ENCODE measurements at regions not wholly inside any gene's neighbourhood (a gene's known extent, or its start where the extent isn't known, plus 50 kb on each side); places are given as distances from the start of the nearest gene placed in this dataset.

DNA sequence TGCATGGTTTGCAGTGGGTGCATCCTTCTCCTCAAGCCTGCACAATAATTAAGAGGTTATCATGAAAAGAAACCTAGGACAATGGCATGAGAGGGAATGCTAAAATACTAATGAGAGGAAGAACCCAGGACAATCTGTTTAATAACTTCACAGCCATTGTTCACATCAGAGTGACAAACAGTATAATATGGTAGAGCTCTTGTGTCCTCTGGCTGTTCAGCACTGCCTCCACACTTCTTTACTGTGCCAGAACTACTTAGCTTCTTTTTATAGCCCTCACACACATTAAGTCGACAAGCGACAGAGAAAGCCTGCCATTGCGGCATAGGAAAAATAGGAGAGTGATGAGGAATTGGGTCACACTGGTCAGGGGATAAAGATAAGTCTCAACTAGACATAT is 65.0 kb upstream of the MEIS2 start:
- 100% methylated on average over 3 of the region's 3 CpGs for WGBS
- no peaks in the 10 kb centered on the region for H3K27me3 ChIP-seq (ENCODE audit: insufficient read depth, low read length)
- H3K4me1 ChIP-seq (ENCODE audit: insufficient read depth, low read length), result no peaks in the 10 kb centered on the region
- no peaks in the 10 kb centered on the region for H3K36me3 ChIP-seq (ENCODE audit: insufficient read depth, low read length)
- H3K9me3 ChIP-seq (ENCODE audit: insufficient read depth, low read depth, low read length), result no peaks in the 10 kb centered on the region
- H3K4me3 ChIP-seq (ENCODE audit: low read length), result no peak overlapping the region
- H3K27ac ChIP-seq (ENCODE audit: low read depth, low read length), result no peak overlapping the region
- H3K9ac ChIP-seq (ENCODE audit: low read depth, low read length), result no peak overlapping the region

DNA sequence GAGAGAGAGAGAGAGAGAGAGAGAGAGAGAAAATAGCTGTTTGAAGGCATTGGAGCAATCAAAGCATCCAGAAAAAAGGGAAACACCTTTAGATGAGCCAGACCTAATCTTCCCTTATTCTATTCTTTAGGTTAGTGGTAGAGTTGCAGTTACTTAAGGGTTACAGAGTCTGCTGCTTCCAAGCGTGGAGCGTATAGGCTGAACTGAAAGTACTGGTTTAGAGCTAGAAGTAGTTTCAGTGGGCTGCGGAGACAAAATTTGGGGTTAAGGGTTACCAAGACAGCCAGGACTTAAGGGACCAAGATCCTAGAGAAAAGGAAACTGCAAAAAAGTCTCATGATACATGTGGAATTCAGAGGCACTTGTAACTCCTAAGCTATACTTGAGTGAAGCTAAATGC is 66.1 kb upstream of the MEIS2 start:
- H3K4me1 ChIP-seq (ENCODE audit: insufficient read depth, low read length), result no peaks in the 10 kb centered on the region
- no peaks in the 10 kb centered on the region for H3K36me3 ChIP-seq (ENCODE audit: insufficient read depth, low read length)
- no peaks in the 10 kb centered on the region for H3K9me3 ChIP-seq (ENCODE audit: insufficient read depth, low read depth, low read length)
- no peak overlapping the region for H3K4me3 ChIP-seq (ENCODE audit: low read length)
- H3K27me3 ChIP-seq (ENCODE audit: insufficient read depth, low read length), result no peaks in the 10 kb centered on the region
- WGBS, result 88% methylated on average over 3 of the region's 3 CpGs
- H3K27ac ChIP-seq (ENCODE audit: low read depth, low read length), result no peak overlapping the region
- no peak overlapping the region for H3K9ac ChIP-seq (ENCODE audit: low read depth, low read length)

DNA sequence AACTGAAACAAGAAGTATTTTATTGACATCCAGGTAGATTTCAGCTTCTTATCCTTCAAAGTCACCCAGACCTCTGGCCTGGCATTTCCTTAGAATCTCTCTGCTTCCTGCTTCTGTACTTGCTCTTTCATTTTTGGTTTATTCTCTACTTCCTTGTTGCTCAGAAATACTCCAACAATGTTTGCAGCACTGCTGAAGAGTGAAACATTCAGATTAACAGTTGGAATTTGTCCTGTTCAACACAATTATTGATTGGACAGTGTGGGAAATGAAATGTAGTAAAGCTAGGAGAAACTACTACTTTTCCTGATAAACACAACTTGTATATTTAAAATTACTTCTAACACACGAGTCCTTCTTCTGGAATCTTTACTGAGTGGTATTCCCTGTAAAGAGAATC is 81.0 kb upstream of the MEIS2 start:
- Histone ChIP-seq H3K9ac (ENCODE audit: low read depth, low read length) (no peak overlapping the region), H3K4me1 (ENCODE audit: insufficient read depth, low read length) (no peaks in the 10 kb centered on the region)
- 86% methylated on average over 1 of the region's 1 CpG for WGBS

DNA sequence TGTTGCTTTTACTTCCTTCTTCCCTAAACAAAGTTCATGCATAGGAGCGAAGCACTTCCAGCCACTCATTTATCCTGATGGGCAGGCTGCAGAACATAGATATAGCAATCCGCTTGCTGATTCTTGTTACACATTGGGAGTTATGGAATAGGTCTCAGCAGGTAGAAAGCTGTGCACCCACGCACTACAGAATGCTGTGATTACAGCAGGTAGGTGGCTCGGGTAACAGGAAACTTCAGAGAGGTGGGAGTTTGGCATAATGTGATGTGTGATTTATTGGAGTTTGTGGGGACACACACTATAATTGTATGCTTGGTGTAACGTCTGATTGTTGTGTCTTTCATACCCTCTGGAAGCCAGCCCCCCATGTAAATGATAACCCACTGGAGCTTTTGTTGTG is 99.2 kb upstream of the MEIS2 start:
- Histone ChIP-seq H3K27me3 (ENCODE audit: insufficient read depth, low read length) (no peaks in the 10 kb centered on the region), H3K4me1 (ENCODE audit: insufficient read depth, low read length) (no peaks in the 10 kb centered on the region), H3K27ac (ENCODE audit: low read depth, low read length) (no peak overlapping the region), H3K4me3 (ENCODE audit: low read length) (no peak overlapping the region), H3K36me3 (ENCODE audit: insufficient read depth, low read length) (no peaks in the 10 kb centered on the region), H3K9me3 (ENCODE audit: insufficient read depth, low read depth, low read length) (no peaks in the 10 kb centered on the region), H3K9ac (ENCODE audit: low read depth, low read length) (no peak overlapping the region)
- WGBS, result 87% methylated on average over 5 of the region's 5 CpGs

More for the DNA sequence above, 81.0 kb upstream of the MEIS2 start:
- no peak overlapping the region for H3K4me3 ChIP-seq (ENCODE audit: low read length)
- no peaks in the 10 kb centered on the region for H3K36me3 ChIP-seq (ENCODE audit: insufficient read depth, low read length)
- H3K9me3 ChIP-seq (ENCODE audit: insufficient read depth, low read depth, low read length), result peaks cover 17% of the 10 kb centered on the region; the same call in 1 of the 2 replicates
- H3K27ac ChIP-seq (ENCODE audit: low read depth, low read length), result no peak overlapping the region
- no peaks in the 10 kb centered on the region for H3K27me3 ChIP-seq (ENCODE audit: insufficient read depth, low read length)

DNA sequence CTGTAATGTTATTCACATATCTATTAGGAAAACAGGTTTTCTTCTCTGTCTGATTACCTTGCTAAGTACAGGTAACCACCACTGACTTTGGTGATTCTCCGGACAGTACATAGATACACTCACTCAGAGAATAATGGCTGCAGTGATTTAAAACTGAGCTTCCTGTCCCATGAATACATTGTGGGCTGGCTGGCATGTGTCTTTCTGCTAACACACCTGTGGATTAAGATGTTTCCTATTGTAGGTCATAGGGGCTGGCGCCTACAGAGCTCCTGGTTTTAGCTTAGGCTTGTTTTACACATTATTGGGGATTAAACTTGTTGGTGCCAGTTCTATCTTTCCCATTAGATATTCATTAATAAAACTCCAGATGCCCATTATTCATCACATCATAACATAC is 102.7 kb upstream of the MEIS2 start:
- WGBS, result 98% methylated on average over 2 of the region's 2 CpGs
- Histone ChIP-seq H3K27ac (ENCODE audit: low read depth, low read length) (no peak overlapping the region), H3K9me3 (ENCODE audit: insufficient read depth, low read depth, low read length) (no peaks in the 10 kb centered on the region)

DNA sequence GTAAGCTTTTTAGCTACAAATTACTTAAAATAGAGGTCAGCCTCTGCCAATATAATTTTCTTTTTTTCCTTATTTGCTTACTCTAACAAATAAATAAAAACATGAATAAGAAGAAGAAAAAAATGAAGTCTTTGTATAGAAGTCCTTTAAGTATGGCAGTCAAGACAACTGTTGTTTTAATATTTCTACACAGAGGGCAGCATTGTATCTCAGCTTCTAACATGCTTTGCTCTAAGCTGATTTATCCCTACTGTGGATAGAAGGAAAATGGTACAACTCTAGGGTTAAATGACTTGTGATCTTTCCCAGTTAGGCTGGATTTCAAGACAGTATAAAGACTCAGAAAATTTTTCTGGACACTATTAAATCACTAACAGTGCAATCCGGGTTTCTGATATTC is 104.3 kb upstream of the MEIS2 start:
- H3K27ac ChIP-seq (ENCODE audit: low read depth, low read length), result no peak overlapping the region
- no CpG with 5 or more reads among the region's 1 CpG for WGBS

More for the DNA sequence above, 102.7 kb upstream of the MEIS2 start:
- Histone ChIP-seq H3K4me1 (ENCODE audit: insufficient read depth, low read length) (no peaks in the 10 kb centered on the region), H3K4me3 (ENCODE audit: low read length) (no peak overlapping the region), H3K9ac (ENCODE audit: low read depth, low read length) (no peak overlapping the region), H3K36me3 (ENCODE audit: insufficient read depth, low read length) (no peaks in the 10 kb centered on the region), H3K27me3 (ENCODE audit: insufficient read depth, low read length) (no peaks in the 10 kb centered on the region)

DNA sequence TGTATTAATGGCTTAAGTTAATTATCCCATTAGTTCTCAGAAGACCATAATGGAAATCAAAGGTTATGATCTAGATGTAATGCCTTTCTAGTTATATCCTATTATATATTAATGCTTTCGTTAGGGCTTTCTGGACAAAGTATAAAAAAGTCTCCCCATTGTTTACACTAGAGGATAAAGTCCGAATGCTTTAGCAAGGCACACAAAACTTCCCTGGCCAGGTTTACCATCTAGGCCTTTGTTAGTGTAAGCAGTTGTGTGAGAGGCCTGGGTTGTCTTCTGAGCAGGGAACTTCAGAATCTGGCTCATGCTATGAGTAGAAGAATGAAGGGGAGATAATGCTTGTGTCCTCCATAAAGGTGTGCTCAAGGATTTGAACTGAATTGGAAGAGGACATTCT is 106.3 kb upstream of the MEIS2 start:
- H3K4me3 ChIP-seq (ENCODE audit: low read length), result no peak overlapping the region
- no peaks in the 10 kb centered on the region for H3K9me3 ChIP-seq (ENCODE audit: insufficient read depth, low read depth, low read length)
- H3K27ac ChIP-seq (ENCODE audit: low read depth, low read length), result no peak overlapping the region
- no peak overlapping the region for H3K9ac ChIP-seq (ENCODE audit: low read depth, low read length)
- H3K4me1 ChIP-seq (ENCODE audit: insufficient read depth, low read length), result no peaks in the 10 kb centered on the region
- H3K27me3 ChIP-seq (ENCODE audit: insufficient read depth, low read length), result no peaks in the 10 kb centered on the region
- H3K36me3 ChIP-seq (ENCODE audit: insufficient read depth, low read length), result no peaks in the 10 kb centered on the region
- 88% methylated on average over 2 of the region's 2 CpGs for WGBS

More for the DNA sequence above, 104.3 kb upstream of the MEIS2 start:
- Histone ChIP-seq H3K27me3 (ENCODE audit: insufficient read depth, low read length) (no peaks in the 10 kb centered on the region), H3K4me3 (ENCODE audit: low read length) (no peak overlapping the region), H3K4me1 (ENCODE audit: insufficient read depth, low read length) (no peaks in the 10 kb centered on the region), H3K36me3 (ENCODE audit: insufficient read depth, low read length) (no peaks in the 10 kb centered on the region), H3K9me3 (ENCODE audit: insufficient read depth, low read depth, low read length) (no peaks in the 10 kb centered on the region), H3K9ac (ENCODE audit: low read depth, low read length) (no peak overlapping the region)

DNA sequence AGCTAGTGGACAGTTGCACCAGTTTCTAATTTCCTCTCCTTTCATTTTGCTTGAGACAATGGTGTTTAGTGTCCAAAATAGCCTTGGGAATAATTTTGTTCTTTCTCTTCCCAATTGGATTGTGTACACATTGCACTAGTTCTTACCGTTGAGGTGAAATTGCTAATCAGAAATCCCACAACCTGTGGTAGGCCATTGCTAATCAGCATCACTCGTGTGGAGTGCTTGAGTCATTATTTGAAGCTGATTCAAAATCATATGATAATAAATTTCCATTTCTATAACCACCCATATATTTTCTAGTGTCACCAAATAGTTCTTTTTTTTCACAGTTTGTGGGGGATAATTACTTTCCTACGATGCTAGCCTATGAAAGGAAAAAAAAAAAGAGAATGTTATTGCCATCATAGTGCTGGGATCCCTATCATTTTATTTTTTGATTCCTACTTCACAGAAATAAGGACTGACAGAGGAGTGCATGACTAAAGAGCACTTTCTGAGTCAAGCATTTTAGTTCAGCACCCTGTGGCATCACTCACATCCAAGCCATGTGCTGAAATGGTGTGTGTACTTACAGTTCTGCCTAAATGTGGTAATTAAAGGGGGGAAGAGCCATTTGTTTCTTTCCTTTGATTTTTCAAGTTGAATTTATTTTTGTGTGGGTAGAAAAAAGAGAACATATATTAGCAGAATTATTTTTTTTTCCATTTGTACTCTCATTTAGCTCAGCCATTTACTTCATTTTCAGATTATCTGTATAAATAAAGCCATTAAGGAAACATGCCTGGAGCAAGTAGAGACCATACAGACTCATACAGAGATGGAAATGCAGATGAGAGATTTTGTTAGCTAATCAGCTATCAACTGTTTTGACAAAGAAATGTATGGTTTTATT is 108.0 kb upstream of the MEIS2 start:
- Histone ChIP-seq H3K4me1 (ENCODE audit: insufficient read depth, low read length) (no peaks in the 10 kb centered on the region), H3K9ac (ENCODE audit: low read depth, low read length) (no peak overlapping the region), H3K36me3 (ENCODE audit: insufficient read depth, low read length) (no peaks in the 10 kb centered on the region), H3K27ac (ENCODE audit: low read depth, low read length) (no peak overlapping the region), H3K4me3 (ENCODE audit: low read length) (no peak overlapping the region), H3K27me3 (ENCODE audit: insufficient read depth, low read length) (no peaks in the 10 kb centered on the region), H3K9me3 (ENCODE audit: insufficient read depth, low read depth, low read length) (no peaks in the 10 kb centered on the region)
- 96% methylated on average over 2 of the region's 3 CpGs for WGBS

DNA sequence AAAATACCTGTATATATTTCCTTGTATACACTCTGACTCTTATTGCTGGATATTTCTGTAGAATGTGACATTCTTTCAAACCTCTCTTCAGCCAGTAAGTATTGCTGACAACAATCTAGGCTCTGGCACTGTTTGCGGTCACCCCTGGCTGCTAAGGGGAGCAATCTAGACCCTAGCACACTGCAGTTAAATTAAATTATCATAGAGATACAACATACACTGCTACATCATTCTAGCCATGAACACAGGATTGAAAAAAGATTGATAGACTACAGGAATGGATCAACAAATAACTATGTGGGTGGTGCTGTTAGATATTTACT is 108.7 kb upstream of the MEIS2 start:
- Histone ChIP-seq H3K9me3 (ENCODE audit: insufficient read depth, low read depth, low read length) (no peaks in the 10 kb centered on the region), H3K27me3 (ENCODE audit: insufficient read depth, low read length) (no peaks in the 10 kb centered on the region), H3K36me3 (ENCODE audit: insufficient read depth, low read length) (no peaks in the 10 kb centered on the region), H3K27ac (ENCODE audit: low read depth, low read length) (no peak overlapping the region), H3K4me1 (ENCODE audit: insufficient read depth, low read length) (no peaks in the 10 kb centered on the region), H3K4me3 (ENCODE audit: low read length) (no peak overlapping the region), H3K9ac (ENCODE audit: low read depth, low read length) (no peak overlapping the region)
- WGBS, result 94% methylated on average over 1 of the region's 1 CpG

DNA sequence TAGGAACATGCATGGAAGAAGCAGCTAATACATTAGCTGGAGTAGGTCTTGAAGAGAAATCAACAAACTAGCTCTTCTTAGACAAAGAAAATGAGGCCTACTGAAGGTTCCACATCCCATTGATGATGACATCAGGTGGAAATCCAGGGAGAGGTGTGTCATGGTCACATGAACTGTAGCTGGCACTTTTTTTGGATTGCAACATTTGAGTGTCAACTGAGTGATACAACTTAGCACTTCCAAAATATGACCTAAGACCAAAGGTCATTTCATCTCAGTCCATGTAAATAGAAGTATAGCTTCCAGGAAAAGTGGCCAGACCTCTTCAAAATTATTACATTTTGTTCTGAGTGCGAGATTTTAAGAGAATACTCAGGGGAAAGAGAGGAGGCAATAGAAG is 117.2 kb upstream of the MEIS2 start:
- Histone ChIP-seq H3K9me3 (ENCODE audit: insufficient read depth, low read depth, low read length) (no peaks in the 10 kb centered on the region), H3K36me3 (ENCODE audit: insufficient read depth, low read length) (no peaks in the 10 kb centered on the region), H3K4me1 (ENCODE audit: insufficient read depth, low read length) (no peaks in the 10 kb centered on the region), H3K27me3 (ENCODE audit: insufficient read depth, low read length) (no peaks in the 10 kb centered on the region), H3K4me3 (ENCODE audit: low read length) (no peak overlapping the region), H3K27ac (ENCODE audit: low read depth, low read length) (no peak overlapping the region), H3K9ac (ENCODE audit: low read depth, low read length) (no peak overlapping the region)
- WGBS, result 97% methylated on average over 1 of the region's 1 CpG

DNA sequence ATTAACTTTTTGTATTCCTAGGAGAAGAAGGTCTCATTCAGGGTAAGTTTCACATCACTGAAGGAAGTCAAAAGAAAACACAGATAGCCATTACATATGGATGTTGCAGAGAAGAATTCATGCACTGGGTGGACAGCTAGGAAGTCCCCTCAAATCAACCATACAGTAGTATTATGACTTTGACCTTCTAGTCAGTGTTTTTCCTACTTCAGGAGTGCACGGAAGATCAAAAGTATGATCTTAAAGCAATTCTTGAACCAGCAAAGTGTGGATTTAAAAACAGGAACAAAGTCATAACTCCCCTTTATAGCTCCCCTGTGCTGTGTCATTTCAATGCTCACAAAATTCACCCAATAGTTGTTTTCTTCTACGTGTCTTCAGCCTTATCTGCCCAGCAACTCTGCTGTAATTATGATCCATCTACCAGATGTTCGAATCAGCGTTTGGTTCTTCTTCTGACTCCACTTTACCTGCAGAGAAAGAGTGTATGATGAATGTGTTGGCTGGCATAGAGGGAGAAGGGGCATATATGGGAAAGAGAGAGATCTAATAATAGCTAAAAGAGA is 118.1 kb upstream of the MEIS2 start:
- Histone ChIP-seq H3K9ac (ENCODE audit: low read depth, low read length) (no peak overlapping the region), H3K4me3 (ENCODE audit: low read length) (no peak overlapping the region), H3K9me3 (ENCODE audit: insufficient read depth, low read depth, low read length) (no peaks in the 10 kb centered on the region), H3K36me3 (ENCODE audit: insufficient read depth, low read length) (no peaks in the 10 kb centered on the region), H3K27me3 (ENCODE audit: insufficient read depth, low read length) (no peaks in the 10 kb centered on the region), H3K4me1 (ENCODE audit: insufficient read depth, low read length) (no peaks in the 10 kb centered on the region), H3K27ac (ENCODE audit: low read depth, low read length) (no peak overlapping the region)
- 92% methylated on average over 4 of the region's 4 CpGs for WGBS
